HG03521 (cell line): ENCODE measurements at regions not wholly inside any gene's neighbourhood (a gene's known extent, or its start where the extent isn't known, plus 50 kb on each side); places are given as distances from the start of the nearest gene placed in this dataset.
"Not testable (repeated sequence)": the region's sequence is repeated elsewhere in the genome, so short reads cannot be mapped to it uniquely, and the experiment has no call there.

ENCODE experiments used
- ATAC-seq: cut with Tn5 transposase; IDR thresholded peaks from one replicate; pipeline ENCODE4 v1.9.1; 2021; ENCODE audit warnings: mild to moderate bottlenecking, moderate library complexity; ENCODE audit not compliant: unreplicated experiment

DNA sequence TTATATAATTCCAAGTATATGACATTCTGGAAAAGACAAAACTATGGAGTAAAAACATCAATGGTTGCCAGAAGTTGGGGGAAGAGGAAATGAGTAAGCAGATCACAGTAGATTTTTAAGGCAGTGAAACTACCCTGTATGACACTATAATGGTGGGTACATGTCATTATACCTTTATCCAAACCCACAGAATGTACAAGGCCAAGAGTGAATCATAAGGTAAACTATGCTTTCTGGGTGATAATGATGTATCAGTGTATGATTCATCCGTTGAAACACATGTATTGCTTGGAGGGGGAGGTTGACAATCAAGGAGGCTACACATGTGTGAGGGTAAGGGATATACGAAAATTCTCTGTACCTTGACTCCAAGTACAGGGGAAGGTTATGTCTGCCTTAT is 862.7 kb downstream of the PLA2G4A start:
- ATAC-seq, result no peak

DNA sequence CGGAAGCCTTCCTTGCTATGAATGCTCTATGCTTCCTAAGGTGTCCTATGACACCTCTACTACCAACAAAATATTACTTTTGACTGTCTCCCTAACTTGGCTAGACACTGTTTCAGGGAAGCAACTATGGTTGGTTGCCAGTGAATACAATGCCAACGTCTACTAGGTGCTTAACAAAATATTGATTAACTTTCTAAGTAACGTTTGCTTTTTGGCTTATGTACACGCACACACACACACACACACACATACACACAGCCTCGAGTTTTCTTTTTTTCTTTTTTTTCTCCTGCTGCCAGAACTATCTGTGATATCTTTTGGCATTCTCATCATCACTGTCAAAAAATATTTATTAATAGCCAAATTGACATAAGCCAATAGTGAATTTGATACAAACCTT is 864.0 kb downstream of the PLA2G4A start:
- no peak for ATAC-seq

DNA sequence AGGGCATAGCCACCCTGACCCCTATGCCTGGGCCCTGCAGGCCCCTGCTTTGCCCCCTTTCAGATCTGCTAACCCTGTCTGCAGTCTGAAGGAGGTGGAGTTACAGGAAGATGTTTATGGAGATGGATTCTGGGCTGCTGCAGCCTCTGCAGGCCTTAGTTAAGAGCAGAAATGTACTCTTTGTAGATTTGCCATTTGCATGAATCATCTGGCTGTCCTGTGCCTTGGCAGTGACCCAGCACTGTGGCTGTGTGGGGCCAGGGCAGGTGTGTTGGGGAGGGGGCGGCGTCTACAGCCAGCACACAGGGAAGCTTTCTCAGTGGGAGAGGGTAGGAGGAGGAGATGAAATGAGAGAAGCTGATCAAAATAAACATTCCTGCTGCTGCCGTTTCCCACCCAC is 867.3 kb downstream of the PLA2G4A start:
- no peak for ATAC-seq

DNA sequence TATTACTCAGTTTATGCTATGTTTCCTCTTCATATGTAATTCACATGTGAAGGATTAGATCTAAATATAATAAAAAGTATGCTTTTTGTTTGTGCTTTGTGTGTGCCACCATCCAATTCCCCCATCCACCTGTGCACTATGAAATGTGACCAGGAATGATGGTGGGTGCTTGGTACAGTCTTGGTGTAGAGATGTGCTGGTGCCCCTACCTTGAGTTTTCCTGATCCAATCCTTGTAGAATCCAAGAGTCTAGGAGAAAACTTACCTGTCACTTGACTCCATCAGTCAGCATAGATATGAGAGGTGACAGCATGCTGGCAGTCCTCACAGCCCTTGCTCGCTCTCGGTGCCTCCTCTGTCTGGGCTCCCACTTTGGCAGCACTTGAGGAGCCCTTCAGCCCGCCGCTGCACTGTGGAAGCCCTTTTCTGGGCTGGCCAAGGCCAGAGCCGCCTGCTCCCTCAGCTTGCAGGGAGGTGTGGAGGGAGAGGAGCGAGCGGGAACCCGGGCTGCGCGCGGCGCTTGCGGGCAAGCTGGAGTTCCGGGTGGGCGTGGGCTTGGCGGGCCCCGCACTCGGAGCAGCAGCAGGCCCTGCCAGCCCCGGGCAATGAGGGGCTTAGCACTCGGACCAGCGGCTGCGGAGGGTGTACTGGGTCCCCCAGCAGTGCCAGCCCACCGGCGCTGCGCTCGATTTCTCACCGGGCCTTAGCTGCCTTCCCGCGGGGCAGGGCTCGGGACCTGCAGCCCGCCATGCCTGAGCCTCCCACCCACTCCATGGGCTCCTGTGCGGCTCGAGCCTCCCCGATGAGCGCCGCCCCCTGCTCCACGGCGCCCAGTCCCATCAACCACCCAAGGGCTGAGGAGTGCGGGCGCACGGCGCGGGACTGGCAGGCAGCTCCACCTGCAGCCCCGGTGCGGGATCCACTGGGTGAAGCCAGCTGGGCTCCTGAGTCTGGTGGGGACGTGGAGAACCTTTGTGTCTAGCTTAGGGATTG is 874.7 kb downstream of the PLA2G4A start:
- not testable (repeated sequence) for ATAC-seq

DNA sequence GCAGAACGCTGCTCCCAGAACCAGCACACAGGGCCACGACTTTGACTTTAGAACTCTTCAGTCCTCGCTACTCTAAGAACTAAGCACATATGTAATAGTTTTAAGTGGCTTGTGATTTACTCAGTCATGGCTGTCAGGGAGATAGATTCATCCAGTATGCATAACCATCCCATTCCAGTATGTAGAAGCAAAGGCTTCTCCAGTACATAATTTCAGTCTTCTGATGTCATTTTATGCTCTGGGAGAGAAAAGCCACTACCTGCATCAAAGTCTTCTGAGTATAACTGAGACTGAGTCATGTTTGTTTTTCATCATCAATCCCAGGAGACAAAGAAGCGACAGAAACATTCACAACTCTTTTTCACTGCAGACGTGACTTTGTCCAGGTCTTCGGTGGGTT is 885.7 kb downstream of the PLA2G4A start:
- ATAC-seq, result no peak

DNA sequence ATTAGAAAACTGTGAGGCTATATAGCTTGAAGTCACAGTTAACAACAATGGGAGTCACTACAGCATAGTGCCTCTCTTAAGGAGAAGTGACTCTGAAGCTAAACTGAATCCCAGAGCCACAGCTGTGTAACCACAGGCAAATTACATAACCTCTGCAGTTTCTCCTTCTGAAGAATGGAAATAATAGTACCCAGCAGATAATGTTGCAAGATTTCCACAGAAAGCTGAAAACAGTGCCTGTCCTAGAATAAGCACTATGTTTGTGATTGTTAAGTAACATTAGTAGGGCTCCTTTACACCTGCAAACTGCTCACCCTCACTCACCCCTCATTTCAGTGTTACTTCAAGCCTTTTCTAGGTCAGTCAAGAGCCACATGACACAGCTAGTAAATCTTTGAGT is 886.7 kb downstream of the PLA2G4A start:
- no peak for ATAC-seq

DNA sequence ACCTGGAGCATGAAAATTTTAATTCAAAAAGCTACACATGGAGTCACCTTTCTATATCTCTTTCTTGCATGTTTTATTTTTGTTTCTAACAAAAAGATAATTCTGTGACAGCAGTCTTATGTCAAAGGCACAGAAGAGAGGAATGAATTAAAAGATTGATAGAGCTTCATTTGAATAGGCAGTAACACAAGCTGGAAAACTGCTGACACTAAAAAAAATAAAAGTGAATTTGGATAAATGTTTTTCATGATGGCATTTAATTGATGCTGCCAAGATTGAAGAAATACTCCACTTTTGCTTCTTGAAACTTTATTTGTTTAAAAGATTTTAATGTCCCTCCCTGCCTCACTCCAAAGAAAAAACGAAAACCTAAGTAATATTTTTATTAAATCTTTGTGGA is 887.4 kb downstream of the PLA2G4A start:
- no peak for ATAC-seq

DNA sequence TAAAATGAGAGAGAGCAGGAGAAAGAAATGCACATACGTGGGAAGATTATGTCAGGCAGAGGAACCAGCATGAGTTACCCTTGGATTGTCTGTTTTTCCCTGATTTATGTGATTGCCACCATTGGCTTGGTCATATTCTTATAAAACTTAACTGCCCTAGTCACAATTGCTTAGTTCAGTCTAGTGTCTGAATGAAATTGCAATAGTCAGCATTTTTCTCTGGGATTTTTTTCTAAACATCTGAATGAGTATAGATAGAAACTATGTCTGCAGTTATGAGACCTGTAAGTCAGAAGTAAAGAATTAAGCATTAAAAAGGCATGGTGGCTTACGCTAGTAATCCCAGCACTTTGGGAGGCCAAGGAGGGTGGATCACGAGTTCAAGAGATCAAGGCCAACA is 889.8 kb downstream of the PLA2G4A start:
- no peak for ATAC-seq

DNA sequence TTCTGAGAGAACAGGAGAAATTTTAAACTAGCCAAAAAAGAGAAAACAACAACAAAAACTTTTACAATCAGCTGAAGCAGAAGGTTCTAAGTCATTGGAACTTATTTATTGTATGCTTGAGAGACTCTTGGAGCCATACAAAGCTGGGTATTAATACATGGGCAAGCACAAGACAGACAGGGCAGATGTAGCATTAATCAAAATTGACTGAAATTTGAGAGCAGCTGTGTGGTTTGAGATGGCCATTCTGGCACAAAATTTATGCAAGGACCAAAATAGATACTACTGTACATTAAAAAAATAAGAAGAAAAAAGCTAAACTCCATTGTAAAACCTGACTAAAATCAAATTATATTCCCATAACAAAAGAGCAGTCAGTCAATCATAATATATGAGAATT is 892.5 kb downstream of the PLA2G4A start:
- ATAC-seq, result no peak

DNA sequence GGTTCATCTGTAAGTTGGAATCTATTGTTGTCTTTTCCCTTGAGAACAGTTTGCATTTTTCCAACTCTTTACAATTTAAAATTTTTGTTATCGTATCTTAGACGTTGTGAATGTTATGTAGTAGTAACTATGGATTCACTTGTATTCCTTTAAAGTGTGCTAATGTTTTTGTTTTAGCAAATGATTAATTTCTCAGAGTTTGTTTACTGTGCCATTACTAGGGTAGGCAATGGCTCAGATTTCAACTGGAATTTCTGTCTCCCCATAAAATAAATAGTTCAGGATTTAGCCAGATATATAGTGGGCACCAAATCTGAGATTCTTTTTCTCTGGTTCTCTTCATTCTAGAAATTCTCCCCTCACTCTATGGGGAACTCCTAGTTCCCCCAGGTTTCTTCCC is 896.5 kb downstream of the PLA2G4A start:
- no peak for ATAC-seq

DNA sequence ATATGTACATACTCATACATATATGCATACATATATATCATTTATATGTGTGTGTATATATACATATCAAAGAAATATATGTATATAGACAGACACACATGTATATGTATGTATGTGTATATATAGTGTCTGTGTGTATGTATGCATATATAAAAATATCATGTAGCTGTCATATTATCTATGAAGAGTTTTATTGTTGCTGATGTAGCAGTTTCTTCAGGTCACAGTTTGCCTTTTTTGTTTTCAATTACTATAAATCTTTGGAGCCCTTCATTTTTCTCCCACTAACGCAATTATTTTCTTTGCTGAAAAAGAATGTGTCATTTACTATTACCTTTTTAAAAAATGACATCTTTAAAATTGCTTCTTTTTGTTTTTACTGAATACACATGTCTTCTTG is 904.5 kb downstream of the PLA2G4A start:
- ATAC-seq, result no peak

DNA sequence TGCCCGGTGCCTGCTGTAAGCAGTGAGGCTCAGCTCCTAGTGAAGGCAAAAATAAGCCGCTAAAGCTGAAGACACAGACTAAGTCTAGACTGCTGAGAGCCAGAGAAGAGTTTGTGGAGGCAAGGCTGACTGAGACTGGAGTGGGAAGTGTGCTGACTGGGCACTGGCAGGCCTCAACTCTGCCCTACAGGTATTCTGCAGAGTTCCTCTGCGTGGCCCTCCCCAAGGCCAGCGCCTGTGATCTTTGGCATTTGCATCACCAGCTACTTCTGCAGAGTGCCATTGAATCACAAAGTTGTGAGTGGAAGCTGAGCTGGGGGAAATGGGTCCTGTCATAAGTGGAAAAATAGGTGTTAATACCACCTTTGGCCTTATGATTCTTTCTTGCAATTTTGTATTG is 905.7 kb downstream of the PLA2G4A start:
- ATAC-seq, result no peak

DNA sequence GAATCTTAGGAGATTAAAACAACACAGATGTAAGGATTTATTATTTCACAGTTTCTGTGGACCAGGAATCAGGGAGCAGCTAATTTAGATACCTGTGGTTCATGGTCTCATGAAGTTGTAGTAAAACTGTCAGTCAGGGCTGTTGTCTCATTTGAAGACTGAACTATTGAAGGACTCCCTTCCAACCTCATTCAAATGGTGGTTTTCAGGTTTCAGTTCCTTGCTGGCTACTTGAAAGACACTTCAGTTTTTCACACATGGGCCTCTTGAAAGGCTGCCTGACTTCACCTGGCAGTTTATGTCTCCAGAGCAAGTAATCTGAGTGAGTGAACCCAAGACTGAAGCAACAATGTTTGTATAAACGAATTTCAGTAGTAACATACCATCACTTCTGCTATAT is 915.9 kb downstream of the PLA2G4A start:
- peak; percentile 73 for ATAC-seq

DNA sequence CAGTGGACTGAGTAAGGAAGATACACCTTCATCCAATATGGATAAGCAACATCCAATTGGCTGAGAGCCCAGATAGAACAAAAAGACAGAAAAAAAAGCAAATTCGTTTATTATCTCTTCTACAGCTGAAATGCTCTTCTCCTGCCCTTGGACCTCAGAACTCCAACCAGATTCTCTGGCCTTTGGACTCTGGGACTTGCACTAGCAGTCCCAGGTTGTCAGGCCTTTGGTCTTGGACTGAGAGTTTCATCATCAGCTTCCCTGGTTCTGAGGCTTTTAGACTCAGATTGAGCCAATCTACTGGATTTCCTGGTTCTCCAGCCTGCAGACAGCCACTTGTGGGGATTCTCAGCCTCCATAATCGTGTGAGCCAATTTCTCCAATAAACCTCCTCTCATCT is 926.8 kb downstream of the PLA2G4A start:
- ATAC-seq, result no peak

DNA sequence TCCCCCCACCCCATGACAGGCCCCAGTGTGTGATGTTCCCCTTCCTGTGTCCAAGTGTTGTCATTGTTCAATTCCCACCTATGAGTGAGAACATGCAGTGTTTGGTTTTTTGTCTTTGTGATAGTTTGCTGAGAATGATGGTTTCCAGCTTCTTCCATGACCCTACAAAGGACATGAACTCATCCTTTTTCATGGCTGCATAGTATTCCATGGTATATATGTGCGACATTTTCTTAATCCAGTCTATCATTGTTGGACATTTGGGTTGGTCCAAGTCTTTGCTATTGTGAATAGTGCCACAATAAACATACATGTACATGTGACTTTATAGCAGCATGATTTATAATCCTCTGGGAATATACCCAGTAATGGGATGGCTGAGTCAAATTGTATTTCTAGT is 927.9 kb downstream of the PLA2G4A start:
- ATAC-seq, result not testable (repeated sequence)

DNA sequence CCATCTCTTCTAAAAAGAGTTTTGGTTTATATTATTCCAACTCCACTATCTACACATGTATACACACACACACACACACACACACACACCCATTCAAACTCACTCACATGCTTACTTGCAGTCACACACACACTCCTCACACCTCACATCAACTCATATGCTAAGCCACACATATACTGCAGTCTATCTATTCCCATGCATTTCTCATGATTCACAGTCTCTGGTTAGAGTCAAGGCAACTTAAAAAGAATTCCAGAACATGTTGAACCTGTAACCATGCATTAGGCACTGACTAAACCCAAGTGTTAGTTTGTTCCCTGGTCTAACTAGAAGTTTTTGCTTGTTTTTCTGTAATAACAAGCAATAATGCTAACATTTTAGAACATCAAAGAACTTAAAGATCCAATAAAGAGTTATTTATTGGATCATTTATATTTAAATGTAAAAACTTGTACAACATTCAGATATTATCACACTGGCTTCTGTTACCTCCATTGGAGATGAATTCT is 931.1 kb downstream of the PLA2G4A start:
- no peak for ATAC-seq

DNA sequence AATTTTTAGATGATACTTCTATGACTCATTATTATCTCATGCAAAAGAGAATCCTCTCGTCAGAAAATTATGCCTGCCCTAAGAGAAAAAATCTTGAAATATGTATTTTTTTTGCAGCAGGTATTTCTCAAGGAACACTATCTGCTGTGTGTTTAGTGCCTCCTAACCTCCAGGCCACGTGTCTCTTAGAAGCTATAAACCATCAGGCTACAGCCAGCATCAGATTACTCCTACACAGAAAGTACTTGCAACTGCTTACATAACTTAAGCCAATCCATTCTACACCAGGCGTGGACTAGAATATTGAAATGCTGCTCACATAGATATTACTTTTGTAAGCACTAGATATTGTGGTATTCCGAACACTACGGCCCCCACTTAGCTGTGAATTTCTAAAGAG is 933.4 kb downstream of the PLA2G4A start:
- no peak for ATAC-seq

DNA sequence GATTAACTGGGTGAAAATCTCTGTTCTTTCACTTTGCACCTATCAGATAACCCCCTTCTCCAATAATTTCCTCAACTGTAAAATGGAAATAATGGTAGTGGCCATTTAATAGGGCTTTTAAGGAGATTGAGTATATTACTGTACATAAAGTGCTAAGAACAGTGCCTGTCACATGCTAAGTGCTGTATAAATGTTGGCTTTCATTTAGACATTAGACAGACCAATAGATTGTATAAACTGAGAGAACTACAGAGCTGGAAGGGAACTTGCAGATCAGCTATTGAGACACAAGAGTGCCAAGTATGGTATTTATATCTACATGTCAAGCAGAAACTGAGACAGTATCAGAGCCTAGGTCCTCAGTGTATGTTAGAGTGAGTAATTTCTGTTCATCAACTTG is 934.7 kb downstream of the PLA2G4A start:
- ATAC-seq, result no peak

DNA sequence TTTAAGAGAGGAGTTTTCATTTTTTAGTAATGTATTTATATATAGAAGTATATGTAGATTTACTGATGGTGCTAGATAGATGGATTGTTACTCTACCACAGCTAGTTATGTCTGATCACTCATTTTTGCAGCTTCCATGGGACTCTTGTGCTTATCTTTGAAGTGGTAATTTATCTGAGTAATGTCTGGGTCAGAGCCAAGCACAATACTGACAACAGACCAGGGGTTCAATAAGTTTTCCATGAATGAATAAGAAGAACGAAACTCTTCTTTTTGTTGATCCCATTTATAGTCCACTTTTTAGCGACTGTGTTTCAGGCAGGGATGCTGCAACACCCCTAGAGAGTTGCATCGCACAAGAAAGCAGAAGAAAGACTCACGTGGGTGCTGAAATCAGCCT is 935.2 kb downstream of the PLA2G4A start:
- ATAC-seq, result no peak

DNA sequence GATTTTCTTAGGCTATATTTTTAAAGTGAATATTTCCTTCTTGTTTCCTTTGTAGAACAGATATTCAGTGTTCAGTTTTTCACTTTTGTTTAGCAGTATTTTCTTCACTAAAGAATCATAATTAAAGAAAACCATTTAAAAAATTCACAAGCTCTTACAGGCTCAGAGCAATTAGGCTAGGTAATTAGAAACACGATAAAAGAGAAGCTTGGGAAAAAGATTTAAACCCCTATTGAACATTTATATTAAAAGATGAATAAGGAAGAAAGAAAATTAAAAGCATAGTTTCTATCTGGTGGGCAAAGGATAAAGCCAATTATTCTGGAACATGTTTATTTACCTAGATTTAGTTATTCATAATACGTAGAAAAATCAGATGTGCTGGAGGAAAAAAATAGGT is 942.6 kb downstream of the PLA2G4A start:
- ATAC-seq, result no peak

DNA sequence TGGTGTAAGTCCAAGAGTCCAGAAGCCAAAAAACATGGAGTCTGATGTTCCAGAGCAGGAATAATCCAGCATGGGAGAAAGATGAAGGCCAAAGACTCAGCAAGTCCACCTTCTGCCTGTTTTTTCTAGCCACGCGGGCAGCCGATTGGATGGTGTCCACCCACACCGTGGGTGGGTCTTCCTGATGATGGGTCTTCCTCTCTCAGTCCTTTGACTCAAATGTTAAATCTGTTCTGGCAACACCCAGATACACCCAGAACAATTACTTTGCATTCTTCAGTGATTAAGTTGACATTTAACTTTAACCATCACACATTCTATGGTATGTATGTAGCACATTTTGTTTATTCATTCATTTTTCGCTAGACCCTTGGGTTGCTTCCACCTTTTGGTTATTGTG is 944.4 kb downstream of the PLA2G4A start:
- no peak for ATAC-seq

DNA sequence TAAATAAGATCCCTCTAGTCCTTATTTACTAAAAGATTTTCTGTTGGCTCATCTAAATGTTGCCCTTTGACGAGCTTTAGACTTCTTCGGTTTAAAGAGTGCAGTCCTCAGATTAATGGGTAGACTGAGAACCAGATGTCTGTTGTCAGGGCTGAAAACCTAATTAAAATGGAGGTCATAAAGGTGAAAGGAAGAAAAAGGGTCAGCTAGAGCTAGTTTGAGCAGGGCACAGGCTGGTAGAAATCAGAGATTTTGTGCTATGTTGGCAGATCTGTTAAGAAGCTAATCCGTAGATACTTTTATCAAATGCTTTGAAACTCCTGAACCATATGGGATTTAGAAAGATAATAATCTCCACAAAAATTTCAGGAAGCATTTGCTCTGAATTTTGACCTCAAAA is 959.0 kb downstream of the PLA2G4A start:
- no peak for ATAC-seq

DNA sequence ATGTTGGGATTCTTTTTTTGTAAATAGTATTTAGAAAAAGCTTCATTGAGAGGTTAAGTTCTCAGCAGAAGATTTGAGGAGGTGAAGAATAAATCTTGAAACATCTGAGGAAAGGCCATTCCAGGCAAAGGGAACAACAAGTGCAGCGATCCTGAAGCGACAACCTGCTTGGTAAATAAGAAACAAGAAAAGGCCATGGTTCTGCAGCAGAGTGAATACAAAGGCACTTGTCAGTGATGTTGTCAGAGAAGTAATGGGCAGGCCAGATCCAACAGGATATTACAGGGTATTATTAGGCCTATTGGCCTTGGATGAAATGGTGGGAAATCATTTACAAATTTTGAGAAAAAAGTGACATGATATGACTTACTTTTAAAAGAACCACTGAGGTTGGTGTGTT is 960.0 kb downstream of the PLA2G4A start:
- no peak for ATAC-seq
